ENCODE measurements at regions not wholly inside any gene's neighbourhood (a gene's known extent, or its start where the extent isn't known, plus 50 kb on each side); places are given as distances from the start of the nearest gene placed in this dataset.

DNA sequence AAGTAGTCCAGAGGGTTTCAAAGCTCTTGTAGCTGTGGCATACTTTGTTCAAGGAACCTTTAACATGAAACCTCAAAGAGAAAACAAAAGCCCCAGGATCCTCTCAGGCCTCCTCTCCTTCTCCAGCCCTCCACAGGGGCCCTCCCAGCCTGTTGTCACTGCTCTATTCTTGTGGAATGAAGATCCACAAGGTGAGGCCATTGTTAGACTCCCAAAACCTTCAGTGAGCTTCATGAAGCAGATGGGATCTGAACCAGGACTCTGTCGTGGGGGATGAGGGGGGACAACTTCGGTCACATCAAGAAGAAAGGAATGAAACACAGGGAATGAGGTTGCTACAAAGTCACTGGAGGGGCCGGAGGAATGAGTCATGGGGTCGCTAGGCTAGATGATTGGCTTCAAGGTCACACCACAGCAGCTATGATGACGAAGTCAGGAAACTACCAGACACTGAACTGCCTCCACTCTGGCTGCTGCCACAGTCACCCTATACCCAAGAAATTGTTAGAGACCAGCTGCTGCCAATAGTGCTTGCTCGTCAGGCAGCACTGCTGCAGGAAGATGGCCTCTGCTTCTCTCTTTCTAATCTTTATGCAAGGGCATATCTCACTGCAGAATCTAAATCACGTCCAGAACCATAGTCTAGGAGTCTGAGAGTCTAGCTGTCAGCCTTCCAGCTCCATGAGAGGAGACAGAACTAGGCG lies 208.8 kb downstream of the HIBADH start:
- TF ChIP-seq ZFP3 (CRISPR knock-in tag; IDR thresholded peaks at IDR 0.05) (peak; percentile 75; the same call in 1 of the 2 replicates), SNAI2 (CRISPR knock-in tag; IDR thresholded peaks at IDR 0.05) (peak; percentile 55; the same call in 1 of the 2 replicates), CSDC2 (CRISPR knock-in tag; IDR thresholded peaks at IDR 0.05) (no peak), OSR1 (CRISPR knock-in tag; IDR thresholded peaks at IDR 0.05) (no peak), RARB (CRISPR knock-in tag; IDR thresholded peaks at IDR 0.05) (no peak), ARNTL (CRISPR knock-in tag; IDR thresholded peaks at IDR 0.05; ENCODE audit: borderline replicate concordance, low read depth) (no peak), ZNF70 (CRISPR knock-in tag; IDR thresholded peaks at IDR 0.05) (no peak), ISL1 (CRISPR knock-in tag; IDR thresholded peaks at IDR 0.05) (no peak; the same call in none of the 2 replicates), ZFP30 (CRISPR knock-in tag; IDR thresholded peaks at IDR 0.05) (no peak)
- TF ChIP-seq, protein P1, sequence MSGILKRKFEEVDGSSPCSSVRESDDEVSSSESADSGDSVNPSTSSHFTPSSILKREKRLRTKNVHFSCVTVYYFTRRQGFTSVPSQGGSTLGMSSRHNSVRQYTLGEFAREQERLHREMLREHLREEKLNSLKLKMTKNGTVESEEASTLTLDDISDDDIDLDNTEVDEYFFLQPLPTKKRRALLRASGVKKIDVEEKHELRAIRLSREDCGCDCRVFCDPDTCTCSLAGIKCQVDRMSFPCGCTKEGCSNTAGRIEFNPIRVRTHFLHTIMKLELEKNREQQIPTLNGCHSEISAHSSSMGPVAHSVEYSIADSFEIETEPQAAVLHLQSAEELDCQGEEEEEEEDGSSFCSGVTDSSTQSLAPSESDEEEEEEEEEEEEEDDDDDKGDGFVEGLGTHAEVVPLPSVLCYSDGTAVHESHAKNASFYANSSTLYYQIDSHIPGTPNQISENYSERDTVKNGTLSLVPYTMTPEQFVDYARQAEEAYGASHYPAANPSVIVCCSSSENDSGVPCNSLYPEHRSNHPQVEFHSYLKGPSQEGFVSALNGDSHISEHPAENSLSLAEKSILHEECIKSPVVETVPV (CRISPR knock-in tag; IDR thresholded peaks at IDR 0.05) = no peak
- TF ChIP-seq, protein P2, sequence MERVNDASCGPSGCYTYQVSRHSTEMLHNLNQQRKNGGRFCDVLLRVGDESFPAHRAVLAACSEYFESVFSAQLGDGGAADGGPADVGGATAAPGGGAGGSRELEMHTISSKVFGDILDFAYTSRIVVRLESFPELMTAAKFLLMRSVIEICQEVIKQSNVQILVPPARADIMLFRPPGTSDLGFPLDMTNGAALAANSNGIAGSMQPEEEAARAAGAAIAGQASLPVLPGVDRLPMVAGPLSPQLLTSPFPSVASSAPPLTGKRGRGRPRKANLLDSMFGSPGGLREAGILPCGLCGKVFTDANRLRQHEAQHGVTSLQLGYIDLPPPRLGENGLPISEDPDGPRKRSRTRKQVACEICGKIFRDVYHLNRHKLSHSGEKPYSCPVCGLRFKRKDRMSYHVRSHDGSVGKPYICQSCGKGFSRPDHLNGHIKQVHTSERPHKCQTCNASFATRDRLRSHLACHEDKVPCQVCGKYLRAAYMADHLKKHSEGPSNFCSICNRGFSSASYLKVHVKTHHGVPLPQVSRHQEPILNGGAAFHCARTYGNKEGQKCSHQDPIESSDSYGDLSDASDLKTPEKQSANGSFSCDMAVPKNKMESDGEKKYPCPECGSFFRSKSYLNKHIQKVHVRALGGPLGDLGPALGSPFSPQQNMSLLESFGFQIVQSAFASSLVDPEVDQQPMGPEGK (CRISPR knock-in tag; IDR thresholded peaks at IDR 0.05; ENCODE audit: borderline replicate concordance) = no peak
- TF ChIP-seq, protein P3, sequence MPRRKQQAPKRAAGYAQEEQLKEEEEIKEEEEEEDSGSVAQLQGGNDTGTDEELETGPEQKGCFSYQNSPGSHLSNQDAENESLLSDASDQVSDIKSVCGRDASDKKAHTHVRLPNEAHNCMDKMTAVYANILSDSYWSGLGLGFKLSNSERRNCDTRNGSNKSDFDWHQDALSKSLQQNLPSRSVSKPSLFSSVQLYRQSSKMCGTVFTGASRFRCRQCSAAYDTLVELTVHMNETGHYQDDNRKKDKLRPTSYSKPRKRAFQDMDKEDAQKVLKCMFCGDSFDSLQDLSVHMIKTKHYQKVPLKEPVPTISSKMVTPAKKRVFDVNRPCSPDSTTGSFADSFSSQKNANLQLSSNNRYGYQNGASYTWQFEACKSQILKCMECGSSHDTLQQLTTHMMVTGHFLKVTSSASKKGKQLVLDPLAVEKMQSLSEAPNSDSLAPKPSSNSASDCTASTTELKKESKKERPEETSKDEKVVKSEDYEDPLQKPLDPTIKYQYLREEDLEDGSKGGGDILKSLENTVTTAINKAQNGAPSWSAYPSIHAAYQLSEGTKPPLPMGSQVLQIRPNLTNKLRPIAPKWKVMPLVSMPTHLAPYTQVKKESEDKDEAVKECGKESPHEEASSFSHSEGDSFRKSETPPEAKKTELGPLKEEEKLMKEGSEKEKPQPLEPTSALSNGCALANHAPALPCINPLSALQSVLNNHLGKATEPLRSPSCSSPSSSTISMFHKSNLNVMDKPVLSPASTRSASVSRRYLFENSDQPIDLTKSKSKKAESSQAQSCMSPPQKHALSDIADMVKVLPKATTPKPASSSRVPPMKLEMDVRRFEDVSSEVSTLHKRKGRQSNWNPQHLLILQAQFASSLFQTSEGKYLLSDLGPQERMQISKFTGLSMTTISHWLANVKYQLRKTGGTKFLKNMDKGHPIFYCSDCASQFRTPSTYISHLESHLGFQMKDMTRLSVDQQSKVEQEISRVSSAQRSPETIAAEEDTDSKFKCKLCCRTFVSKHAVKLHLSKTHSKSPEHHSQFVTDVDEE (CRISPR knock-in tag; IDR thresholded peaks at IDR 0.05) = no peak; the same call in 1 of the 2 replicates
- TF ChIP-seq, protein P4, sequence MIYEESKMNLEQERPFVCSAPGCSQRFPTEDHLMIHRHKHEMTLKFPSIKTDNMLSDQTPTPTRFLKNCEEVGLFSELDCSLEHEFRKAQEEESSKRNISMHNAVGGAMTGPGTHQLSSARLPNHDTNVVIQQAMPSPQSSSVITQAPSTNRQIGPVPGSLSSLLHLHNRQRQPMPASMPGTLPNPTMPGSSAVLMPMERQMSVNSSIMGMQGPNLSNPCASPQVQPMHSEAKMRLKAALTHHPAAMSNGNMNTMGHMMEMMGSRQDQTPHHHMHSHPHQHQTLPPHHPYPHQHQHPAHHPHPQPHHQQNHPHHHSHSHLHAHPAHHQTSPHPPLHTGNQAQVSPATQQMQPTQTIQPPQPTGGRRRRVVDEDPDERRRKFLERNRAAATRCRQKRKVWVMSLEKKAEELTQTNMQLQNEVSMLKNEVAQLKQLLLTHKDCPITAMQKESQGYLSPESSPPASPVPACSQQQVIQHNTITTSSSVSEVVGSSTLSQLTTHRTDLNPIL (CRISPR knock-in tag; IDR thresholded peaks at IDR 0.05; ENCODE audit: low read depth) = no peak

All from SK-N-SH treated with all-trans-retinoic acid at 6 μM for 48 hours (cell line).